Mesenchymal stem cell (in vitro differentiated cells and primary cell): ENCODE measurements at regions not wholly inside any gene's neighbourhood (a gene's known extent, or its start where the extent isn't known, plus 50 kb on each side); places are given as distances from the start of the nearest gene placed in this dataset.

Source experiments
- DNase-seq: peaks from one replicate; pipeline ENCODE4 v3.0.0-alpha.2; 2013
- H2AFZ ChIP-seq: one replicate; pipeline ENCODE4 v1.6.1; 2013; ENCODE audit warnings: low read depth, mild to moderate bottlenecking, control low read depth, inconsistent platforms, low read length, moderate library complexity
- H2AK5ac ChIP-seq: 2 replicates; pipeline ENCODE4 v1.6.1; 2013; ENCODE audit warnings: low read length, moderate library complexity, mild to moderate bottlenecking, inconsistent platforms; ENCODE audit not compliant: severe bottlenecking
- H2BK120ac ChIP-seq: one replicate; pipeline ENCODE4 v1.6.1; 2013; ENCODE audit warnings: low read depth, mild to moderate bottlenecking, inconsistent platforms, low read length, moderate library complexity
- H2BK12ac ChIP-seq, 2 experiments: one replicate each; pipeline ENCODE4 v1.6.1; 2013; ENCODE audit warnings: inconsistent platforms in 2 of 2, low read length in 2 of 2, mild to moderate bottlenecking in 2 of 2, moderate library complexity in 2 of 2, control low read depth in 1 of 2
- H2BK15ac ChIP-seq: one replicate; pipeline ENCODE4 v1.6.1; 2013; ENCODE audit warnings: mild to moderate bottlenecking, low read depth, inconsistent platforms; ENCODE audit not compliant: poor library complexity, severe bottlenecking
- H2BK5ac ChIP-seq: 2 replicates; pipeline ENCODE4 v1.6.1; 2013; ENCODE audit warnings: low read depth, mild to moderate bottlenecking, low read length, control low read depth, inconsistent platforms; ENCODE audit not compliant: poor library complexity, severe bottlenecking
- H3K14ac ChIP-seq, 2 experiments: one replicate each; pipeline ENCODE4 v1.6.1; 2013; ENCODE audit warnings: inconsistent platforms in 2 of 2, low read length in 2 of 2, control low read depth in 1 of 2, mild to moderate bottlenecking in 1 of 2, moderate library complexity in 1 of 2
- H3K18ac ChIP-seq, 2 experiments: one replicate each; pipeline ENCODE4 v1.6.1; 2013; ENCODE audit warnings: inconsistent platforms in 2 of 2, low read length in 2 of 2, control low read depth in 1 of 2, low read depth in 1 of 2, mild to moderate bottlenecking in 1 of 2
- H3K23ac ChIP-seq, 2 experiments: one replicate each; pipeline ENCODE4 v1.6.1; 2013; ENCODE audit warnings: inconsistent platforms in 2 of 2, low read length in 2 of 2, mild to moderate bottlenecking in 2 of 2, moderate library complexity in 2 of 2, control low read depth in 1 of 2
- H3K27ac ChIP-seq: 2 replicates; pipeline ENCODE4 v1.5.1; 2013; ENCODE audit warnings: mild to moderate bottlenecking, moderate library complexity, low read length, control low read depth, inconsistent platforms; ENCODE audit not compliant: poor library complexity, severe bottlenecking
- H3K27me3 ChIP-seq, 2 experiments: 2 replicates each; pipeline versions ENCODE4 v1.6.1 to v1.7.0; 2013; ENCODE audit warnings: low read length in 2 of 2, mild to moderate bottlenecking in 2 of 2, moderate library complexity in 2 of 2, control low read depth in 1 of 2, inconsistent platforms in 1 of 2; ENCODE audit not compliant: control insufficient read depth in 1 of 2, insufficient read depth in 1 of 2
- H3K36me3 ChIP-seq, 2 experiments: 2 replicates each; pipeline versions ENCODE4 v1.6.1 to v1.7.0; 2013; ENCODE audit warnings: low read length in 2 of 2, control low read depth in 1 of 2, inconsistent platforms in 1 of 2, low read depth in 1 of 2, mild to moderate bottlenecking in 1 of 2; ENCODE audit not compliant: insufficient read depth in 2 of 2, control insufficient read depth in 1 of 2
- H3K4ac ChIP-seq, 2 experiments: one replicate each; pipeline ENCODE4 v1.6.1; 2013; ENCODE audit warnings: inconsistent platforms in 2 of 2, low read length in 2 of 2, mild to moderate bottlenecking in 2 of 2, moderate library complexity in 2 of 2, control low read depth in 1 of 2, low read depth in 1 of 2
- H3K4me1 ChIP-seq: 2 replicates; pipeline ENCODE4 v1.6.1; 2013; ENCODE audit warnings: low read depth, low read length, control low read depth; ENCODE audit not compliant: control insufficient read depth, insufficient read depth
- H3K4me2 ChIP-seq: 2 replicates; pipeline ENCODE4 v1.6.1; 2013; ENCODE audit warnings: low read length, mild to moderate bottlenecking, inconsistent platforms; ENCODE audit not compliant: poor library complexity, severe bottlenecking
- H3K4me3 ChIP-seq, 2 experiments: 2 replicates each; pipeline versions ENCODE4 v1.5.1 to v1.7.0; 2013; ENCODE audit warnings: low read length in 2 of 2, mild to moderate bottlenecking in 2 of 2, control low read depth in 1 of 2, low read depth in 1 of 2; ENCODE audit not compliant: insufficient read depth in 1 of 2
- H3K79me1 ChIP-seq: replicated peaks from 2 replicates; pipeline ENCODE4 v1.6.1; 2013; ENCODE audit warnings: mild to moderate bottlenecking, control low read depth, low read length, inconsistent platforms; ENCODE audit not compliant: poor library complexity, severe bottlenecking
- H3K9ac ChIP-seq: 2 replicates; pipeline ENCODE4 v1.7.0; 2013; ENCODE audit warnings: mild to moderate bottlenecking, low read length, moderate library complexity
- H3K9me3 ChIP-seq: 2 replicates; pipeline ENCODE4 v1.7.0; 2013; ENCODE audit warnings: mild to moderate bottlenecking, low read length; ENCODE audit not compliant: control insufficient read depth
- H4K8ac ChIP-seq: one replicate; pipeline ENCODE4 v1.6.1; 2013; ENCODE audit warnings: inconsistent platforms, mild to moderate bottlenecking, low read length, moderate library complexity
- H4K91ac ChIP-seq: one replicate; pipeline ENCODE4 v1.6.1; 2013; ENCODE audit warnings: mild to moderate bottlenecking, low read length, inconsistent platforms
- WGBS: methylation state at CpG from one replicate; pipeline ENCODE4 v1.1.7; 2013; ENCODE audit warnings: mixed read lengths; 5-methylcytosine and 5-hydroxymethylcytosine counted together

- H3K79me1 ChIP-seq: no peaks in the 10 kb centered on the region
- H2AK5ac ChIP-seq: no peak overlapping the region
- H2BK12ac ChIP-seq: no peak overlapping the region
- H3K27me3 ChIP-seq: no peaks in the 10 kb centered on the region
- H3K18ac ChIP-seq: no peak overlapping the region
- no peak overlapping the region for H2BK5ac ChIP-seq
- H4K91ac ChIP-seq: no peak overlapping the region
- H3K4me1 ChIP-seq: no peaks in the 10 kb centered on the region
- H3K14ac ChIP-seq: no peak overlapping the region
- no peak overlapping the region for H3K27ac ChIP-seq
- H4K8ac ChIP-seq: no peak overlapping the region
- WGBS: no CpG with 5 or more reads among the region's 1 CpG
- no peak for DNase-seq
- H2AFZ ChIP-seq: no peak overlapping the region
- H3K4me2 ChIP-seq: no peak overlapping the region
- H3K36me3 ChIP-seq: no peaks in the 10 kb centered on the region
- no peak overlapping the region for H3K9ac ChIP-seq
- no peak overlapping the region for H3K4ac ChIP-seq
- H3K4me3 ChIP-seq: no peak overlapping the region
- no peaks in the 10 kb centered on the region for H3K9me3 ChIP-seq
- H2BK15ac ChIP-seq: no peak overlapping the region
- H3K23ac ChIP-seq: no peak overlapping the region
- H2BK120ac ChIP-seq: no peak overlapping the region
Measured at GRCh38 chr14:97942921-97943320, 1145.7 kb downstream of the VRK1 start.

- H3K36me3 ChIP-seq: no peaks in the 10 kb centered on the region
- H2BK15ac ChIP-seq: no peak overlapping the region
- H3K4me1 ChIP-seq: no peaks in the 10 kb centered on the region
- no peak overlapping the region for H2BK120ac ChIP-seq
- H3K23ac ChIP-seq: no peak overlapping the region
- no peaks in the 10 kb centered on the region for H3K9me3 ChIP-seq
- no peak overlapping the region for H2AFZ ChIP-seq
- no peak overlapping the region for H3K4me2 ChIP-seq
- no peak overlapping the region for H2BK5ac ChIP-seq
- no peak overlapping the region for H2AK5ac ChIP-seq
- H3K14ac ChIP-seq: no peak overlapping the region
- no peak overlapping the region for H2BK12ac ChIP-seq
- WGBS: 21% methylated on average over 1 of the region's 1 CpG
- H3K27ac ChIP-seq: no peak overlapping the region
- H3K4ac ChIP-seq: no peak overlapping the region
- H4K91ac ChIP-seq: no peak overlapping the region
- H3K4me3 ChIP-seq: no peak overlapping the region
- no peaks in the 10 kb centered on the region for H3K79me1 ChIP-seq
- no peak overlapping the region for H3K9ac ChIP-seq
- no peak overlapping the region for H3K18ac ChIP-seq
- no peaks in the 10 kb centered on the region for H3K27me3 ChIP-seq
- no peak for DNase-seq
- no peak overlapping the region for H4K8ac ChIP-seq
Measured at GRCh38 chr14:97943619-97944018, 1146.4 kb downstream of the VRK1 start.

- Histone ChIP-seq H3K9me3 (no peaks in the 10 kb centered on the region), H3K4me3 (no peak overlapping the region), H3K14ac (no peak overlapping the region), H3K79me1 (no peaks in the 10 kb centered on the region), H4K8ac (no peak overlapping the region), H3K36me3 (no peaks in the 10 kb centered on the region), H4K91ac (no peak overlapping the region), H2AK5ac (no peak overlapping the region), H2BK5ac (no peak overlapping the region), H3K4me2 (no peak overlapping the region), H2BK15ac (no peak overlapping the region), H3K27ac (no peak overlapping the region), H3K23ac (no peak overlapping the region), H3K18ac (no peak overlapping the region), H2AFZ (no peak overlapping the region), H3K9ac (no peak overlapping the region), H3K27me3 (no peaks in the 10 kb centered on the region), H2BK12ac (no peak overlapping the region), H3K4me1 (no peaks in the 10 kb centered on the region), H2BK120ac (no peak overlapping the region), H3K4ac (no peak overlapping the region)
- no peak for DNase-seq
- no CpG with 5 or more reads among the region's 1 CpG for WGBS
Measured at GRCh38 chr14:97944380-97944779, 1147.2 kb downstream of the VRK1 start.

GRCh38 chr14:97945631-97946030, 1148.4 kb downstream of the VRK1 start:
- Histone ChIP-seq H4K91ac (no peak overlapping the region), H3K14ac (no peak overlapping the region), H3K79me1 (no peaks in the 10 kb centered on the region), H3K4me1 (no peaks in the 10 kb centered on the region), H2BK5ac (no peak overlapping the region), H4K8ac (no peak overlapping the region), H3K27me3 (no peaks in the 10 kb centered on the region), H3K9ac (no peak overlapping the region), H2BK12ac (no peak overlapping the region), H2AK5ac (no peak overlapping the region), H2BK15ac (no peak overlapping the region), H3K23ac (no peak overlapping the region), H3K4me2 (no peak overlapping the region), H2BK120ac (no peak overlapping the region), H2AFZ (no peak overlapping the region), H3K36me3 (no peaks in the 10 kb centered on the region), H3K27ac (no peak overlapping the region), H3K4ac (no peak overlapping the region), H3K18ac (no peak overlapping the region), H3K4me3 (no peak overlapping the region), H3K9me3 (no peaks in the 10 kb centered on the region)
- DNase-seq: no peak
